ENCODE measurements at regions not wholly inside any gene's neighbourhood (a gene's known extent, or its start where the extent isn't known, plus 50 kb on each side); places are given as distances from the start of the nearest gene placed in this dataset.

DNA sequence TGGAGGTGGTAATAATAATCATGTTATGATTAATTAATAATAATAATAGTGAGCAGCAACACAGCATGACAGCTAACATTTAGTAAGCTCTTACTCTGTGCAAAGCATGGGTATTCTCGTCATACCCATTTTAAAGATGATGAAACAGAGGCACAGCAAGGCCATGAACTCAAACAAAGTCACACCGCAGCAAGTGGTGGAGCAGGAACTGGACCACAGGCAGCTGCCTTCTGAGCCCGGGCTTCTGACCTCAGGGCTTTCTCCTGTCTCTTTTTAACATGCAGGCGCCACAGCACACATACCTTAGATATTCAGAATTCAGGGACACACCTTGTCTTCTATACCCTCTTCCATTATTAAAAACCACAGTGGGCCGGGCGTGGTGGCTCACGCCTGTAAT, 50.7 kb upstream of the SPATA12 start:
- no peak for DNase-seq (ENCODE audit: low read depth)

DNA sequence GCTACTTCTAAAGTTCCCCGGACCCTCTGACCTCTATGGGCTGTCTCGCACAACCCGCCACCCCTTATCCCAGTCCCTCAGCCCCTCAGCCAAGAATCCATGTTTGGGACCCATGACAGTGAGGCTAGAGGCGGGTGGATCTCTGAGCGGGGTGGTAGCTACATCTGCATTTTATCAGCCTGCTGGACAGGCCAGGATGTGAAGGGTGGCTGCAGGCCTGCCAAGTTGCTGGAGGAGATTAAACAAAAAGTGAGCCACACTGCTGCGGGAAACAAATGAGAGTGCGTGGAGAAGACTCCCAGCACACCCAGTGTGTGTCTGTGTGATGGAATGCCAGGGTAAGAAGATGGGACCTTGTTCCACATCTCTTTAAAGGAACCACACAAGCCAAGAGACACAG, 51.1 kb upstream of the SPATA12 start:
- DNase-seq (ENCODE audit: low read depth), result no peak

DNA sequence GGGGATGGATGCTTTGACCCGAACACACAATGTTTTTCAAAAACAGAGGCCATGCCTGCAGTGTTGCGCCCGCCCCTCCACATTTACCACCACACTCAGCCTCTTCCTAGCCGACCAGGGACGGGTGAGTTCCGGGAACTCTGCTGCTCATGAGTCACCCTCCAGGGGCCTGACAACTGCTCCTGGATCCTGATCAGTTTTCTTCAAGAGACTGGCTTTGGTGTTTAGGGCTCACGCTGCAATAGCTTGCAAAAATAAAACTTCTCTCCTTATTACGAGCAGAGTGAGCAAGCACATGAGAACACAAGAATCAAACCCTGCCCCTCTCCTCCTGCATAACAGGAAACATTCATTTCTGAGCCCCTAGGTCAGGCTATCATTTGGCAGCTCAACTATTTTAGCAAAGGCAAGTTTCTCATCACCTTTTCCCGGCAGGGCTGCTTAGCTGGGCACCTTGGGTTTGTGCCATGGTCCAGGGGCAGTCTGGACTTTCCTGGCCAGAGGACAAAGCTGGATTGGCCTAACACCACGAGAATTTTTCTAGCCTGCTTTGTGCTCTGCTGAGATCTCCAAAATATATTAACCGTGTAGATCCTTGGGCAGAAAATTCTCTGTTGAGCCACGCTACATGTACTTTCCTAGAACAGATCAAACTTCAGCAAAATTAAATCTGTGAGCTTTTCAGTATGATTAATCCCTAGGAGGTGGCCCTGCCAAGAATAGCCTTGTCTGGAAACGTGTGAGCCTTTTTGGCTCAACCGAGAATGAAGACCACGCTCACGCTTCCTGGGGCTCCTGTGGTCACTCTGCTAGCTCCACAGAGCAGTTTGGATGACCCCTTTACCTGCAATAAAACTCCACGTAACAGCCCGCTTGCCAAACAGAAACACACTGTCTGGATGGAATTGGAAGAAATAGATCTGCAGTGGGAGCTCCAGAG, 52.7 kb upstream of the SPATA12 start:
- no peak for DNase-seq (ENCODE audit: low read depth)

DNA sequence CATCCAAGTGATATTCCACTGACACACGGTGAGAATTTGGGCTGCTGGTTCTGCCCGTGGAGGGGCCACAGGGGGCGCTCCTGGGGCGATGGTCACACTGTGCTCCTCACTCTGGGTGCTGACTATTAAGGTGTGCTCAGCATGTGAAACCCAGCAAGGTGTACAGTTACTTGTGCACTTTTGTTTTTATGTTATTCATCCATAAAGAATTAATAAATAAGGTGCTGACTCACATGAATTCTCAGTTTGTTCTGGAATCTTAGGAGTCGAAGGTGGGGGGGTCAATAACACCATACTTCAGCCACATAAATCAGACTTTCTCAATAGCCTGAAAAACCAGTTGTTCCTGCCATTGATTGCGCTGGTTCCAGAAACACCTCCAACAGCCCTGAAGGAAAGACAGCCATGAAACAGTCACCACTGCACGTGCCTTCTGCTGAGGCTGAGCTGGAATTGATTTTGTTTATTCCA, 53.5 kb upstream of the SPATA12 start:
- no peak for DNase-seq (ENCODE audit: low read depth)

DNA sequence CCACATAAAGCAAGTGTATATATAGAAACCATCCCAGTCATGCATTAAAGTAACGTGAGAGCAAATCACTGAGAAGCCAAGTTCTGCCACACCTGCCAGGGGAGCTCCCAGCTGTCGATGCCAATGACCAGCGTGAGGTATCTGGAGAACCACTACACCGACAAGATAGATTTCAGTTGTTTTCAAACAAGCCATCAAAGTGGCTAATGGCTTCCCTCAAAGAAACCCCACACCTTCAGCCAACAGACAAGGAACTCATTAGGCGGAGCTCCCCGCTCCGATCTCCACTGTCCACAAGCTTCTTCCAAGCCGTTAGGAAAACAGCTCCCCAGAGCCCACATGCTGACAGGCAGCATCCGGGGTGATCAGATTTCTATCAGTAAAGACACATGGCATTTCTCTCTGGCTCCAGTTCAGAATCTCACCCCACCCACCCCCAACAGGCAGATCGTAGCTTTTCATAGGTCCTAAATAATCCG, 54.2 kb upstream of the SPATA12 start:
- no peak for DNase-seq (ENCODE audit: low read depth)

DNA sequence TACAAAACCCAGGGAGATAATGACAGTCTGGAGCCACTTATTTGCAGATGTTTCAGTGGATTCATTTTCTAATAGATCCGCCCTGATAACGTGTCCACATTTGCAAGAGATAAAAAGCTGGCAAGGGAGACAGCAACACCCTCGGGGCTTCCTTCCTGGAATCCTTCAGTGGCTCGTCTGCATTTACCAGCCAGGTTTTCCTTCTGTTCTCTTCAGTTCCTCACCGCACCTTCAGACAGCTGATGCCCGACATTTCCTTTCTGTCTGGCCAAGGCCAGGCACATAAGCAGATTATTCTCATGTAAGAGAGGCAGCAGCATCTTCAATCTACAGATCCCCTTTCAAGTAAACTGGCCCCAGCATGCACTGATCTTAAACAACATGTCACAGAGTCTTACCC, 56.2 kb upstream of the SPATA12 start:
- no peak for DNase-seq (ENCODE audit: low read depth)

DNA sequence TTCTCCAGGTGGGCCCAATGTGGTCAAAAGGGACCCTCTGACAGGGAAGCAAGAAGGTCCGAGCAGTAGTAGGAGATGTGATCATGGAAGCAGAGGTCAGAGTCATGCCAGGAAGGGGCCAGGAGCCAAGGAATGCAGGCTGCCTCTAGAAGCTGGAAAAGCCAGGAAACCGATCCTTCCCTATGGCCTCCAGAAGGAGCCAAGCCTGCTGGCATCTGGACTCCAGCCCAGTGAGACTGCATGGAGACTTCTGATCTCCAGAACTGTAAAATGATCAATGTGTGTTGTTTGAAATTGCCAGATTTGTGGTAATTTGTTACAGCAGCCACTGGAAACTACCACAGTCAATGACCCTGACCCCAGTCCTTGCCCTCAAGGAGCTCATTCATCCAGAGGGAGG, 56.8 kb upstream of the SPATA12 start:
- no peak for DNase-seq (ENCODE audit: low read depth)

DNA sequence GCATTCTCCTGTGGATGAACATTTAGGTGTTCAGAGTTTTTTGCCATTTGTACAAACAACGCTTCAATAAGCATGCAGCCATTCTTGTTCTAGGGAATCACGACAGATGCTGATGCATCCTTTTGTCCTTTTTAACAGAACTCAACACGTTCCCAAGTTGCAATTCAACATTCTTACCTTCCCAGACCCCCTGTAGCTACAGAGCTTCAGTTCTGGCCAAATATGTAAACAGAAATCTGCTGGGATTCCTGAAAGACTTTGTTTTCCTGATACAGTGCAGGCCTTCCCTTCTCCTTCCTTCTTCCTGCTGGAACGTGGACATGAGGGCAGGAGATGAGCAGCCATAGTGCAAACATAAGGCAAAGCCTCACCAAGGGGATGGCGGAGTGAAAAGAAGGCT, 59.1 kb upstream of the SPATA12 start:
- no peak for DNase-seq (ENCODE audit: low read depth)

DNA sequence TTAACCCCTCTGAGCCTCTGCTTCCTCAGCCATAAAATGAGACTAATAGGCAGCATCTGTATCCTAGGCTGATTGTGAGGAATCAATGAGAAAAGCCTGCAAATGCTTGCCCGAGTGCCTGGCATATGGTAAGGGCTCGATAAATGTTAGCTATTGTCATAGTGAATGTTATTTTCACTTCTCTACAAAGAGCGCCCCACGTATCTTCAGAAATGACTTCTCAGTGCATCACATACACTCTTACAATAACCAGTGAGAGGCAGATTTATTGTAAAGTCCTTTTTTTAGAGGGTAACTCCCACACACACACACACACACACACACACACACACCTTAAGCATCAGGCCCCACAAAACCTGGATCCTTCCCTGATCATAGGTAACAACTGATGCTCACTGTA, 60.5 kb upstream of the SPATA12 start:
- DNase-seq (ENCODE audit: low read depth), result no peak

DNA sequence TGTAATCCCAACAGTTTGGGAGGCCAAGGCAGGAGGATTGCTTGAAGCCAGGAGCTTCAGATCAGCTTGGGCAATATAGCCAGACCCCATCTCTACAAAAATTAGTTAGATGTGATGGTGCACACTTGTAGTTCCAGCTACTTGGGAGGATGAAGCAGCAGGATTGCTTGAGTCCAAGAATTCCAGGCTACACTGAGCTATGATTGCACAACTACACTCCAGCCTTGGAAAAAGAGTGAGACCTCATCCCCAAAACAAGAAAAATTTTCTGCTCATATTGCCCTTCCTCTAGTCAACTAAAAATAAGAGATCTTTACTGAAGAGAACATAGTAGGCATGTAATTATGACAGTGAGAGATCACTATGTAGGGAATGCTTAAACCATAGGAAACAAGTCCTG, 60.9 kb upstream of the SPATA12 start:
- no peak for DNase-seq (ENCODE audit: low read depth)

DNA sequence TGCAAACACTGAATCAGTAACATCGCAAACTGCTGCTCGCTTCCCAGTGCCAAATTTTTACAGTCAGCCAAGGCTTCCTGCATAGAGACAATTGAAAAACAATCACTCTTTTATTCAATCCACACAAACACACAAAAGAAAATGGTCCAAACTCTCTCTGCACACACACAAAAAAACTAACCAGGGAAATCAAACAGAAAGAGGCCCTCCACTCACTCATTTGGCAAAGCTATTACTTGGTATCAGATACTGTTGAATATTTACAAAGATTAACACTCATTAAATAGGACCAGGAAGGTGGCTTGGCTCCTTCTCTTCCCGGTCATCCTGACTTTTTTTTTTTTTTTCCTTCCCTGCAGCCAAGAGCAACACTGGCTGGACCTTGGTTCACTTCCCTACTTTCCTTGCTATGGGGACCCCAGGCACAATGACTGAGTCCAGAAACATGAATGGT, 62.4 kb upstream of the SPATA12 start:
- no peak for DNase-seq (ENCODE audit: low read depth)

DNA sequence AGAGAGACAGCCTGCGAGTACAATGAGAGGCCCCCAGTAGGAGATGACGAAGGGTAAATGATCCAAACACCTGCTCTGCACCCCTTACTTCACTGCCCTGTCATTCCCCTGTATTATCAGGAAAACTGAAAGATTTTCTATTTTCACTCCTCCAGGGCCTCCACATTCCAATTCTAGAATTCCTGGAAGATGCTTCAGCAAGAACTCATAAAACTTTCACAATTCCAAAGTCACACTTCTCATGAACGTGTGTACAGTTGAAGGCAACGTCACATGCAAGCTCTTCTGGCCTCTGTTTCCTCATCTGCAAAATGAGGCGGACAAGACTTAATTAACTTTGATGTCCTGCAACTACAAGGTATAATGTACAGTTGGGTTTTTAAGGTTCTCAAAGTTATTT, 62.8 kb upstream of the SPATA12 start:
- no peak for DNase-seq (ENCODE audit: low read depth)

DNA sequence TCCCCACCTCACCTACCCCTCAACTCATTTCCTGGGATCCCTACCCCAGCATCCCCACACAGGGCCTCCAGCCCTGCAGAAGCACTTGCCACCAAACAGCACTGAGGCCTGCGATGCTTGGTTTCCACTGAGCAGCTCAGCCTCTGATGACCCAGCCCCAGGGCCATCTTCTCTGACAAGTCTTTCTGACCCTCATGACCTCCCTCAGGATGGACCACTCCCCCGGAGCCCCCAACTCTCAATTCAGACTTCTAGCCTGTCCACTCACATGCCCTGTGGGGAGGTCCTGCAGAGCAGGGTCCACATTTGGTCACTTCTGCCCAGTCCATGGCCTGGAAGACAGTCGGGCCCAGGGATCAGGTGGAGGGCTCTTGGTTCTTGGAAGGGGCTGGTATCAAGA, 63.4 kb upstream of the SPATA12 start:
- DNase-seq (ENCODE audit: low read depth), result no peak

DNA sequence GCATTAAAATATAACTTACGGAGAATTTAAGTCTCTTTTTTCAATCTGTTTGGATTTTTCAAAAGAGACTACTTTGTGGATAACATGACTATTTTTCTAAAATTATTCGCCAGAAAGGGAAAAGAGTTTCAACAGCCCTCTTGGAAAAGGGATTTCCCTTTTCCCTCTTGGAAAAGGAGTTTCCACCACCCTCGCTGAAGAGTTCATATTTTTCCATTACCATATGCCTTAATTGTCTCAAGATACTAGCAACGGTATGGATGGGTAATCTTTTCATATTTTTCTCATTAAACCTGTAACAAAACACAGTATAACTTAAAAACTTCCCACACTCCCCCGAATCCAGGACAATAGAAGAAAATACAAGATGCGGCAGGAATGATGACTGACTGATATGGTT, 66.1 kb upstream of the SPATA12 start:
- DNase-seq (ENCODE audit: low read depth), result no peak

DNA sequence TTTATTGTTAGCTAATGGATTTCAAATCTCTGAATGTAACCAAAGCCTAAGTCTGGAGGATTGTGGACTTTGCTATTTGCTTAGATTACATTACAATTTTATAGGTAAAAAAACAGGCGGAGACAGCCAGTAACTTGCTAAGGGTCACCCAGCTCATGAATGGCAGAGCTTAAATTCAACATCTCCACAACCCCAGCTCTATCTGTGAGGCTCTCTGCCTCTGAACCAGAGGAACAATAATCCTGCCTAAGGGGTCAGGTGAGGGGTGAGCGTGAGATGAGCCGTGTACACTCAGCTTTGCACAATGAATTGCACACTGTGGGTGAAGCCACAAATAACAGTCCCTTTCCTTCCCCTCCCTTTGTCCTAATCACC, 69.8 kb upstream of the SPATA12 start:
- DNase-seq (ENCODE audit: low read depth), result no peak

DNA sequence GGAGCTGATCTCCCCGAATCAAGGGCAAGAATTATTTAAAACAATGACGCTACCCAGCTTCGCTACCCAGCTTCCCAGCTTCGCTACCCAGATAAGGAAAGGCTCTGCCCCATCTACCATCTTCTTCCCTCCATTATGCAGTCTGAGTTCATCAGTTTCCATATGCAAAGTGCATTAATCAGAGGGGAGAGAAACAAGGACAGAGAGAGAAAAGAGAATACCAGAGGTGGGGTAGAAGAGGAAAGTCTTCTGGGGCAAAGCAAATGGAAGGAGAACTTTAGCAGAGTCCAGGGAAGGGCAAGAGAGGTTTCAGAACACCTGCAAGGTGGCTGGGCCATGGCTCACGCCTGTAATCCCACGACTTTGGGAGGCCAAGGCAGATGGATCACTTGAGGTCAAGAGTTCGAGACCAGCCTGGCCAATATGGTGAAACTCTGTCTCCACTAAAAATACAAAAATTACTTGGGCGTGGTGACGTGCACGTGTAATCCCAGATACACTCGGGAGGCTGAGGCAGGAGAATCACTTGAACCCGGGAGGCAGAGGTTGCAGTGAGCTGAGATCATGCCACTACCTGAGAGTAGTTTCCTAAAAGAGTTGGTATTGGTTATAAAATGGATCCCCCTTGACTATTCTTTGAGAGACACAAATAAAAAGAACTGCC, 70.4 kb upstream of the SPATA12 start:
- DNase-seq (ENCODE audit: low read depth), result no peak

DNA sequence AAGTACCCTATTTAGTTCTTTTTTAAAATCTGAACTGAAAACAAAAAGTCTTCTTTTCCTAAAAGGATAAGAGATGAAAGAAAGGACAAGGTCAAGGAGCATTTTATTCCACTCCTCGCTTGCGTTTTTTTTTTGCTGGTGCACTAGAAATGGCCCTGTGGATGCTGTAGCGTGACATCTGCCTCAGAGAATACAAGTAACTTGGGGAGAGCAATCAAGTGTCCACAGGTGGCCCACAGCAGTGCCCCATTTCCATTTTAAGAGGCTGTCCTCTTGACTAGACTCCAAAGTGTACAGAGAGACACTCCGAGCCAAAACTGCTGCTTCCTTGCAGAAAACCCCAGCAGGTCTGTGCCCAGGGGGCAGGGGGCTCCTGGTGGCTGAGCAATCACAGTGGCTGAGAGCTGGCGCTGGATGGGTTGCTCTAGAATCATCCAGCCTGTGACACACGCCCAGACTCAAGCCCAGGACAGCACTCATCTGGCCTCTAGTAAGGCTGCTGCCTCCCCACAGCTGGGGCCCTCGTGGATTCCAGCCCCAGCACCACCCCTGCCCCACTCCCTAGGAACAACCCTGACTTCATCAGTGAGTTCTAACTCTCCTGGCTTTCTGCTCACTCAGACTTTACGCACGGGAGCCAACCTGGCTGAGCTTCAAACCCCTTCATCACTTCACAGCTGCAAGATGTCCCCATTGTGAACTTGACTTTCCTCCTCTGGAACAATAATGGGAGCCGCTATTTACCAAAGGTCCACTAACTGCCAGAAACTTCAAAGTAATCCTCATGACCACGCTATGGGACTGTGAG, 71.1 kb upstream of the SPATA12 start:
- DNase-seq (ENCODE audit: low read depth), result no peak

DNA sequence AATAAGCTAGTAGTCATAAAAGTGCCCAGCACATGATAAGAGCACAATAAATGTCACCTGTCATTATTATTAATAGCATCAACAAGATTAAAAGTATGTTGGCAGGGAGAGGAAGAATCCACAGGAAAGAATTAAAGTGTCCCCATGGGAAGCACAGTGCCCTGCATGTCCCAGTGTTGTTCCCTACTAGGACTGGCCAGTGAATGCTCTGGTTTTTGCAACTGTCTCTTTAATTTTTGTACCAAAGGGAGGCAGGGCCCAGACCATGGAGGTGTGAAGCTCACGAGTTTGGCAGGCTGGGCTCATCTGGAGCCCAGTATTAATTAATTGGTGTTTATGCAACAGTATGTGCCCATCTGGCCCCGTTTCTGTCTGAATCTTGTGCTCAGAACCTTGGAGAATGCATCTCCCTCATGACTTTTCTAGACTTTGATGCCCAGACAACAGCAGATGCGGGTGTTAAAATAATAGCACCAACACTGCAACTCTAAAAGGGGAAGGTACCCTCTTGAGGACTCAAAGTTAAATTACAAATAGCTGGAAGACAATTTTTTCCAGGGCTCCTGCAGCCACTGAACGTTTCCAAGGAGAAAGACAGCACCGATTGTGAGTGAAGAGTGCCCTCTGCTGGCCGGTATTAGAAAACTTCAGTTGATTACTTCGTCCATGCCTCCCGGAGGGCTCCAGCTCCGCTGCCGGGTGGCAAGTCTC, 71.9 kb upstream of the SPATA12 start:
- DNase-seq (ENCODE audit: low read depth), result peak; percentile 47

DNA sequence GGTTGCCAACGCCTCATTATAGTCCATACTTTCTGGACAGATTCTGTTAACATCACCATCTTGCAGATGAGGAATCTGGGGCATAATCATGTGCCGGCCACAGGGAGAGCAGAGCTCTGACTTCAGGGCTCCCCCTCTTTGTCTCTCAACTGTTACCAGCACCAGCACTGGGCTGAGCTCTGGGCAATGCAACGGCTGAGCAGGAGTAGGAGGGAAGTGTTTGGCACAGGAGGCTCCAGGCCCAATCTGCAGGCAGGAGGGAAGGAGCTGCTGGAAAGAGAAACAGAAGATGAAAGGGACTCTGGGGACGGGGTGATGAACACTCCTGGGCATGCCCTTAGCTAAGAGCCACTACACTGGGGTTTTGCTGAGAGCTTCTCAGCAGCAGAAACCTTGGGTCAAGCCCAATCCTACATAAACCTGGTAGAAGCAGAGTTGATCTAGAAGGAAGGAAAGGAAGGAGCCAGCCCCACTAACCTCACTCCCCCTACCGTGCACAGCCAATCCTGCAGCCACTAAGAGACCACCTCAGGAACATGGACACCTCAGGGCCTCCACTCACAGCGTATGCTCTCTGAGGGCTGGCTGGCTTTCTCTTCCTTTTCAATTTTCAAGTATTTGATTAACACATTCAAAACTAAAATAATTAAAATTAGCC, 73.1 kb upstream of the SPATA12 start:
- DNase-seq (ENCODE audit: low read depth), result no peak

DNA sequence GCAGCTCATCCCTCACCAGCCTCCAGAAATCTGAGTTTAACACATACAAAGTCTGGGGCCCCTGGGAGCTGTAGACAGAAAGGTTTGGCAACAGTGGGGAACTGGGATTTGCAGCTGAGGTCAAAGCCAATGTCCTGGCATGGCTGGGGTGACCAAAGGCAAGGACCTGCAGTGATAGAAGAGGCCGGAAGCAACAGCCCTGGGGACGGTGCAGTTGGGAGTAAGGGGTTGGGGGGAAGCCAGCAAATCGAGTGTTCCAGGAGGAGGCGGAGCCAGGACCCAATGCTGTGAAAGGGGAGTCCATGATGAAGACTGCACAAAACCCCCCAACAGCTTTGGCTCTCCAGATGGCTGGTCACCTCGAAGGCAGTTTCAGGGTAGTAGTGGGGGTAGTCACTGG, 74.1 kb upstream of the SPATA12 start:
- no peak for DNase-seq (ENCODE audit: low read depth)

DNA sequence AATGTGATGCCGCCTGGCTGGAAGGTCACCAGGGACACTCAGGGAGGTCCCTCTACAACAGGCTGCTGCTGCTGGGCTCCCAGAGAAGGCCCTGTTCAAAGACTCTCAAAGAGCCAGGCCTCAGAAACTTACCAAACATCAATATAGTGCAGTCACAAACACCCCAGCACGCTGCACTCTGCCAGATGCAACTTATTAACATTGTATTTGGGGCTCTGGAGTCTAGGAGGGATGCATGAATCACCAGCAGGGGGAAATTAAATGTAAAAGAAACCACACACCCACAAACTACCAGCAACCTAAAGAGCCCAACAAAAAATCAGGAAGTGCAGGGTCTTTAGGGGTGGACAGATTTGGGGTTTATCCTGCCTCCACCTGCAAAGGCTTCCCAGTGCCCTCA, 74.6 kb upstream of the SPATA12 start:
- no peak for DNase-seq (ENCODE audit: low read depth)
